GM12872 (cell line): ENCODE measurements at regions not wholly inside any gene's neighbourhood (a gene's known extent, or its start where the extent isn't known, plus 50 kb on each side); places are given as distances from the start of the nearest gene placed in this dataset.

Experiments used
- CTCF ChIP-seq: IDR thresholded peaks from 3 replicates; pipeline ENCODE4 v1.5.1; 2011; ENCODE audit warnings: low read depth, mild to moderate bottlenecking, low read length, moderate library complexity; ENCODE audit not compliant: insufficient read depth

GRCh38 chr14:61218157-61218556 is 63.0 kb downstream of the TMEM30B start:
- TF ChIP-seq CTCF, result no peak

GRCh38 chr14:61217516-61217915 is 63.6 kb downstream of the TMEM30B start:
- TF ChIP-seq CTCF, result no peak

- no peak for TF ChIP-seq CTCF
Measured at GRCh38 chr14:61215222-61216020, 65.7 kb downstream of the TMEM30B start.

GRCh38 chr14:61213920-61214319 is 67.2 kb downstream of the TMEM30B start:
- TF ChIP-seq CTCF, result no peak

GRCh38 chr14:61213191-61213621 is 67.9 kb downstream of the TMEM30B start:
- TF ChIP-seq CTCF, result no peak

GRCh38 chr14:61212546-61212945 is 68.6 kb downstream of the TMEM30B start:
- TF ChIP-seq CTCF, result no peak

GRCh38 chr14:61211476-61212255 is 69.5 kb downstream of the TMEM30B start:
- TF ChIP-seq CTCF, result no peak
